ENCODE measurements at regions not wholly inside any gene's neighbourhood (a gene's known extent, or its start where the extent isn't known, plus 50 kb on each side); places are given as distances from the start of the nearest gene placed in this dataset.

DNA sequence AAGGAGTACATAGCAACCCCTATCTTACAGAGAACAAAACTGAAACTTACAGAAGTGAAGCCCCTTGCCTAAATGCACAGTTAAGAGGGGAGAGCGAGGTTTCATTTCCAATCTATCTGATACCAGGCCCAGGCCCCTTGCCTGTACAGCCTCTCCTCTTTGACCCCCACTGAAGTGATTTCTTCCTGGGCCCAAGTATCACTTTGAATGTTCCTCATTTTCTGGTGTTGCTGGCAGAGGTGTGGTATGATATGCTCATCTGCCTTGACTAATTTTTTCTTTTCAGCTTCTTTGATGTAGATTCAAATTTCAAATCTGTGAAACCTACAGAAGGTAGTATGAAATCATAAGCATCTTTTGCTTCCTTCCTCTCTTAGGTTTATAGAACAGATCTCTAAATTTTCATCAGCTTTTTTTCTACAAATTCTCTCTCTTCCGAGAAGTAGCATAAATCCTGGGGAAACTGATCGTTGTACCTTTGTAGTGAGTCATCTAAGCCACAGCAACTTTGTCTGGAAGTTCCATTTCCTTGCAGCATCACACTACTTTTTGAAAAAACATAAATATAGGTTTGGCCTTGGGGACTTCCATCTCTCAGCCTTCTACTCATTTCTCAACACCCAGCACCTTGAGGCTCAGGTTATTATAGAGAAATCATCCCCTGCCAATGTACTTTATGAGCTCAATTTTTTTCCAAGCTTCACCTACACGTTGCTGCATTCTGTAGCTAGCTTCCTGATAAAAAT, 402.4 kb upstream of the PTGER4 start:
- H3K18ac ChIP-seq (ENCODE audit: insufficient read length, low read depth, low read length): no peak overlapping the region
- no peak overlapping the region for H3K27ac Mint-ChIP-seq

More for the DNA sequence above, 402.4 kb upstream of the PTGER4 start:
- H3K4me2 ChIP-seq (ENCODE audit: insufficient read depth, insufficient read length, low read length): no peak overlapping the region
- H3K79me1 ChIP-seq (ENCODE audit: insufficient read depth, low read depth, low read length, poor library complexity, severe bottlenecking): no peaks in the 10 kb centered on the region
- H2BK12ac ChIP-seq (ENCODE audit: insufficient read length, low read depth, low read length): no peak overlapping the region
- H4K5ac ChIP-seq (ENCODE audit: insufficient read length, low read depth, low read length): no peak overlapping the region
- no peaks in the 10 kb centered on the region for H3K27me3 ChIP-seq (ENCODE audit: insufficient read depth, low read length)
- H3K23ac ChIP-seq (ENCODE audit: insufficient read length, low read depth, low read length): no peak overlapping the region
- H3T11ph ChIP-seq (ENCODE audit: low read length): no peak overlapping the region
- no peaks in the 10 kb centered on the region for H3K79me2 ChIP-seq (ENCODE audit: insufficient read depth, low read length)
- H2BK5ac ChIP-seq (ENCODE audit: insufficient read length, low read length): no peak overlapping the region
- H3K9me3 ChIP-seq (ENCODE audit: control insufficient read depth, low read depth, low read length): no peaks in the 10 kb centered on the region
- H3K4me1 ChIP-seq (ENCODE audit: insufficient read depth, low read length): no peaks in the 10 kb centered on the region
- H2BK20ac ChIP-seq (ENCODE audit: low read depth, low read length, poor library complexity, severe bottlenecking): no peak overlapping the region
- no peak overlapping the region for H2AFZ ChIP-seq (ENCODE audit: low read length)
- H4K8ac ChIP-seq (replicated peaks; ENCODE audit: insufficient read length, low read depth, low read length): no peak overlapping the region
- no peak overlapping the region for H3K27ac ChIP-seq (ENCODE audit: insufficient read length, low read depth, low read length)
- H3K23me2 ChIP-seq (ENCODE audit: insufficient read length, low read depth, low read length, poor library complexity, severe bottlenecking): no peaks in the 10 kb centered on the region
- no peak overlapping the region for H3K14ac ChIP-seq (ENCODE audit: insufficient read depth, low read length)
- H3K9ac ChIP-seq (ENCODE audit: extremely low read depth, insufficient read length, low read length): no peak overlapping the region
- H3K4me3 Mint-ChIP-seq: no peak overlapping the region
- no peak overlapping the region for H4K91ac ChIP-seq (ENCODE audit: insufficient read length, low read depth, low read length)
- H3K56ac ChIP-seq (ENCODE audit: insufficient read length, low read depth, low read length): no peak overlapping the region
- H2BK120ac ChIP-seq (ENCODE audit: low read depth, low read length, poor library complexity, severe bottlenecking): no peak overlapping the region
- no peak overlapping the region for H2BK15ac ChIP-seq (ENCODE audit: low read depth, low read length)
- peaks cover 2 to 3% of the 10 kb centered on the region in 2 experiments; a peak in 3 of 4 replicates for H3K4me1 Mint-ChIP-seq
- no peak overlapping the region for H2AK5ac ChIP-seq (ENCODE audit: insufficient read length, low read length)
- WGBS (ENCODE audit: extremely low coverage, insufficient read length, low lambda C conversion rate): no CpG with 5 or more reads among the region's 4 CpGs
- H3K36me3 Mint-ChIP-seq (ENCODE audit: insufficient read depth in 1 of 3, low read depth in 3 of 3): no peaks in the 10 kb centered on the region
- no peak overlapping the region for H3K4ac ChIP-seq (ENCODE audit: low read depth, low read length)
- no peak for DNase-seq
- H3K27me3 Mint-ChIP-seq (ENCODE audit: low read depth): no peaks in the 10 kb centered on the region
- no peaks in the 10 kb centered on the region for H3K9me3 Mint-ChIP-seq
- no peak for TF ChIP-seq CTCF (conservative IDR thresholded peaks at IDR 0.05)
- no peaks in the 10 kb centered on the region for H4K20me1 ChIP-seq (ENCODE audit: control insufficient read depth, insufficient read depth, insufficient read length)

Measured in H9 (cell line).